Adipocyte (in vitro differentiated cells): ENCODE measurements at regions not wholly inside any gene's neighbourhood (a gene's known extent, or its start where the extent isn't known, plus 50 kb on each side); places are given as distances from the start of the nearest gene placed in this dataset.

Source experiments
- DNase-seq: peaks from one replicate; pipeline ENCODE4 v3.0.0-alpha.2; 2015; ENCODE audit warnings: low read depth
- H3K27me3 ChIP-seq: replicated peaks from 2 replicates; pipeline ENCODE4 v1.7.0; 2013; ENCODE audit warnings: mild to moderate bottlenecking, low read length, moderate library complexity; ENCODE audit not compliant: control insufficient read depth, insufficient read depth
- H3K36me3 ChIP-seq: 2 replicates; pipeline ENCODE4 v1.7.0; 2013; ENCODE audit warnings: low read length, mild to moderate bottlenecking, moderate library complexity; ENCODE audit not compliant: control insufficient read depth, insufficient read depth, severe bottlenecking
- H3K4me1 ChIP-seq: 2 replicates; pipeline ENCODE4 v1.7.0; 2013; ENCODE audit warnings: mild to moderate bottlenecking, low read length, moderate library complexity; ENCODE audit not compliant: control insufficient read depth, insufficient read depth
- H3K4me3 ChIP-seq: 2 replicates; pipeline ENCODE4 v1.7.0; 2013; ENCODE audit warnings: mild to moderate bottlenecking, low read length, moderate library complexity
- H3K9ac ChIP-seq: 2 replicates; pipeline ENCODE4 v1.7.0; 2013; ENCODE audit warnings: mild to moderate bottlenecking, low read length, moderate library complexity
- H3K9me3 ChIP-seq: 2 replicates; pipeline ENCODE4 v1.7.0; 2013; ENCODE audit warnings: mild to moderate bottlenecking, low read length, moderate library complexity; ENCODE audit not compliant: control insufficient read depth

DNA sequence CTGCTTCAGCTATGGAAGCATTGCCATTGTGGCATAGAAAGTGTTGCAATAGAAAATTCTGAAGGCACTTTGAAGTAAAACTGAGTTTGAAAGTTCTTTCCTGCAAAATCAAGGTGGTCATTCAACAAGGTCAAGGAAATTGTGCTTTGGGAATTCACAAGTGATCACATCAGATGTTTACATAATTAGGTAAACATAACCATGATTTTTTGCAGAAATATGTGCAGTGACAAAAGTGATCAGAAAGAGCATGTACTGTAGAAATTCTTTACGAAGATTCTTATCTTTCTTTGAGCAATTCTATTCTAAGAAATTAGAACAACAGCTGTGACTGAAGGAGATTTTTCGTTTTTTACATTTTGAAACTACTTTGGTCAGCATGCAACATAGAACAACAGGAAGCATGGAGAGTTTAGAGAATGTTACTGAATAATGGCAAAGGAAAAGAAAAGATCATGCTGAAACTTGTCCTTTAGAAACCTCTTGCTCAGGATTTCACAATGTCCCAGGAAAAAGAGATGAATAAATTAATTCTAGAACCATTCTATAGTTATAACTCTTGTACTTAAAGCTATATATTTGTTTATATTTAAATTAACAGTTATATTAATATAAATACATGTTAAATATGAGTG is 643.4 kb upstream of the ARPP21 start:
- H3K9ac ChIP-seq, result no peak overlapping the region
- DNase-seq, result peak; percentile 58
- no peaks in the 10 kb centered on the region for H3K9me3 ChIP-seq
- no peaks in the 10 kb centered on the region for H3K4me1 ChIP-seq
- no peaks in the 10 kb centered on the region for H3K36me3 ChIP-seq
- no peak overlapping the region for H3K4me3 ChIP-seq
- H3K27me3 ChIP-seq, result no peaks in the 10 kb centered on the region

DNA sequence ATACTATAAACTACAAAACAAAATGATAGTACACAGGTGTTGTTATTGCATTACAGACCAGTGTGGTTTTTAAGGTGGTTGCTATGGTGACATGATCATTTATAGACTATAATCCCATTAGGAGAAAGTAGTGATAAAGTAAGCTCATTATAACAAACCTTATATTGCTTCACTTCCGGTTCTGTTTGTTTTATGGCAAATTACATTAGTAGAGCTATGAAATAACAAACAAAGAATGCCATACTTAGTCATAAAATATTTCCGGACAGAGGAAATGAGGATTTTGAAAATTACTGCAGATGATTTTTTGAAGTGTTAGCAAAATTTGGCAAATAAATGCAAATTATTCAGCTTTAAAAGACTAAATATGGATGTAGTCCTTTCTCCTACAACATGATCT is 640.4 kb upstream of the ARPP21 start:
- Histone ChIP-seq H3K4me1 (no peaks in the 10 kb centered on the region), H3K9ac (no peak overlapping the region), H3K9me3 (no peaks in the 10 kb centered on the region), H3K36me3 (no peaks in the 10 kb centered on the region), H3K27me3 (no peaks in the 10 kb centered on the region), H3K4me3 (no peak overlapping the region)
- DNase-seq, result peak; percentile 63

DNA sequence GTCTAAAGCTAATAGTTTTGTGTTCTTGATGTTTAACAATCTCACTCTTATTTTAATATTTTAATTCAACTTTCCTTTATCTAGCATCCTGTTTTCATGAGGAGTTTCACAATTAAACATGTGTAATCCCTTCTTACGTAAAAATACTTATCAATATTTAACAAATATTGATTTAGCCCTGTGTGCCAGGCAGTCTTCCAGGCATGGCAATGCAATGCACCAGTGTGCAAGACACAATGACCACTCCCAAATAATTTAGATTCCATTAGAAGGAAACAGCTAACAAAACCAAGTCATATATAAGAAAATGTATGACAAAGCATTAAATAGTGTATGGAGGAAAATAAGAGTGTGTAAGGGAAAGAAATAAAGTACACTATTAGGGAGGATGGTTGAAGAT is 627.1 kb upstream of the ARPP21 start:
- Histone ChIP-seq H3K9me3 (no peaks in the 10 kb centered on the region), H3K27me3 (no peaks in the 10 kb centered on the region), H3K9ac (no peak overlapping the region), H3K36me3 (no peaks in the 10 kb centered on the region), H3K4me3 (no peak overlapping the region), H3K4me1 (no peaks in the 10 kb centered on the region)
- no peak for DNase-seq

DNA sequence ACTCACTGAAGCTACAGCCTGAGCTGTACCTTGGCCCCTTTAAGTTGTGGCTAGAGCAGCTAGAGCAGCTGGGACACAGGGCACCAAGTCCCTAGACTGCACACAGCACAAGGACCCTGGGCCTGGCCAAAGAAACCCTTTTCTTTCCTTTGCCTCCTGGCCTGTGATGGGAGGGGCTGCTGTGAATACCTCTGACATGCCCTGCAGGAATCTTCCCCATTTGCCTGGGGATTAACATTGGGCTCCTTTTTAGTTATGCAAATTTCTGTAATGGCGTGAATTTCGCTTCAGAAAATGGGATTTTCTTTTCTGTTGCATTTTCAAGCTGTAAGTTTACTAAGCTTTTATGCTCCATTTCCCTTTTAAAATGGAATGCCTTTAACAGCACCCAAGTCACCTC is 611.2 kb upstream of the ARPP21 start:
- DNase-seq, result no peak
- H3K4me1 ChIP-seq, result no peaks in the 10 kb centered on the region
- no peaks in the 10 kb centered on the region for H3K36me3 ChIP-seq
- no peak overlapping the region for H3K9ac ChIP-seq
- H3K27me3 ChIP-seq, result no peaks in the 10 kb centered on the region
- H3K9me3 ChIP-seq, result no peaks in the 10 kb centered on the region
- no peak overlapping the region for H3K4me3 ChIP-seq

DNA sequence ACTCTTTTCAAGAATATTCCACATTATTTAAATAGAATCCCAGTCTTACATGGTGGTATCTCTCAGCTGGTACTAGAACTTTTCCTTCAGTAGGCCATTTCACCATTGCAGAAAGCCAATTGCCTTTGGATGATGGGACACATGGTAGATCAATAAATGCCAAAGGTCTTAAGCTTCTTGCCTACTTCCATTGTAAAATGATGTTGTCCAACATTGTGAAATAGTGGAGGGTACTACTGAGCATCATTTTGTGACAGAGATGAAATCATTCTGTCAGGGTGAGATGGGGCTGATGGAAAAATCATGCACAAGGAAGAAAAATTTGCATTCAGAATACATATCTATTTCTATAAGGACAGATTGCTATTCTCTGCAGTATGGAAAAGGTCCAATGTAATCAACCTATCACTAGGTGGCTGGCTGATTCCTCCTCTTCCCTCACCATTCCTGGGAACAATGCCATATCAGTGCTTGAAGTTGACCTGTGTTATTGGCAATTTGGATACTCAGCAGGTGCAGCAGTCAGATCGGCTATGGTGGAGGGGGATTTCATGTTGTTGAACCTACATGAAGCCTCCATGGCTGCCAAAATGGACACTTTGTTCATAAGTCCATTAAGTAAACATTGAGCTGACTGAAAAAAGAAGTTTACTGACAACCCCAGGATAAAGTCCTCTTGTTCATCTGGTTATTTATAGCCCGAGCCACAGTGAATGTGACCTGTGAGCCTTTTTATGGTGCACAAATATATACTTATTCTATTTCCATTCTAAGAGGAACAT is 596.9 kb upstream of the ARPP21 start:
- H3K9me3 ChIP-seq, result no peaks in the 10 kb centered on the region
- H3K36me3 ChIP-seq, result no peaks in the 10 kb centered on the region
- no peak overlapping the region for H3K9ac ChIP-seq
- no peaks in the 10 kb centered on the region for H3K4me1 ChIP-seq
- no peaks in the 10 kb centered on the region for H3K27me3 ChIP-seq
- DNase-seq, result no peak
- no peak overlapping the region for H3K4me3 ChIP-seq

DNA sequence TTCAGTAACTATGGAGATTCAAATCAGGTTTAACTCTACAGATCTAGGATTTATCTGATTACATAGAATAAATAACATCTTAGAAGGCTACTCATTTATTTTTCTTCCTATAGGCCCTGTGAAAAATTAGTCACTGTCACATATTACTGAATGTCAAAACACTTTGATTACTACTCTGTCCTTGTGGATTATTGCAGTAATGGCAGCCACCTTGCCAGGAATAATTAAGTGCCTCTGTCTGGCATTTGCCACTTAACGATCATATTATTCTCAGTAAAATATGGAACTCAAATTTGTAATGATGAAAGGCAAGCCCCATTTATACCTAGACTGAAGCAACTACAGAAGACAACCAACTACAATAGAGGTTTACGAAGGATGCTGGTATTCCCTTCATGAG is 596.3 kb upstream of the ARPP21 start:
- no peak overlapping the region for H3K9ac ChIP-seq
- H3K4me3 ChIP-seq, result no peak overlapping the region
- no peaks in the 10 kb centered on the region for H3K4me1 ChIP-seq
- no peak for DNase-seq
- no peaks in the 10 kb centered on the region for H3K36me3 ChIP-seq
- H3K27me3 ChIP-seq, result no peaks in the 10 kb centered on the region
- H3K9me3 ChIP-seq, result no peaks in the 10 kb centered on the region

DNA sequence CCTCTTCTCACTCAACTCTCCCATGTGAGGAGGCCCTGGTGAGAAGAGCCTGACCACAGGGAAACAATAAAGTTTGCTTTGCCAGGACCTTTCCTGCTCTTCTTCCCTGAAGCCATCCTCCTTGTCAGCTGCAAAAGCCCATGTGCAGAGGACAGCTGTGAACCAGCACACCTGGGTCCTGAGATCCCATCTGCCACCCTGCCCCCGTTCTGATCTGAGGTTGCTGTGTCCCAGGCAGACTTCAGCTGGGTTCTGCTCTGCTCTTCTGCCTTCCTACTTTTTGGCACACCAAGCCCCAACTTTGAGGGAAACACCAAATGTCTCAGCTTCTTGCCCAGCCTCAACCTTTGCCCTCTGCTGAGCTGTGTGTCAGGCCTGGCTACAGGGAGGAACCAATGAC is 595.1 kb upstream of the ARPP21 start:
- H3K36me3 ChIP-seq, result no peaks in the 10 kb centered on the region
- no peaks in the 10 kb centered on the region for H3K9me3 ChIP-seq
- no peak overlapping the region for H3K9ac ChIP-seq
- H3K4me1 ChIP-seq, result no peaks in the 10 kb centered on the region
- no peak overlapping the region for H3K4me3 ChIP-seq
- no peaks in the 10 kb centered on the region for H3K27me3 ChIP-seq
- DNase-seq, result no peak

DNA sequence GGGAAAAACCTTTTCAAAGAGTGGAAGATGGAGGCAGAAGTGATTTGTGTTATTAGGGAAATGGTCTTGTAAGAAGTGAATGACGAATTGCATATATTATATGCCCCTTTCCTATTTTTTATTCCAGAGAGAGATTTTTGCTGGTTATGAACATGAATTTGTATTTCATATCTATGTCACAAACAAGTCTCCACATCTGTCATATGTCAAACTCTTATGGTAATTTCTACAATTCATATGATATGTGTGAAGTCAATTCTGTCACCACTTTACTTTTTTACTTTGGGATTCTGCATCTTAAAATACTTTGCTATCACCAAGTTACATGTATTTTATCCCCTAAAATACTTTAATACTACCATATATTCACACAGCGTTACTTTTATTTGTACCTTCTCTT is 594.2 kb upstream of the ARPP21 start:
- Histone ChIP-seq H3K9me3 (no peaks in the 10 kb centered on the region), H3K9ac (no peak overlapping the region), H3K36me3 (no peaks in the 10 kb centered on the region), H3K27me3 (no peaks in the 10 kb centered on the region), H3K4me3 (no peak overlapping the region), H3K4me1 (no peaks in the 10 kb centered on the region)
- no peak for DNase-seq

DNA sequence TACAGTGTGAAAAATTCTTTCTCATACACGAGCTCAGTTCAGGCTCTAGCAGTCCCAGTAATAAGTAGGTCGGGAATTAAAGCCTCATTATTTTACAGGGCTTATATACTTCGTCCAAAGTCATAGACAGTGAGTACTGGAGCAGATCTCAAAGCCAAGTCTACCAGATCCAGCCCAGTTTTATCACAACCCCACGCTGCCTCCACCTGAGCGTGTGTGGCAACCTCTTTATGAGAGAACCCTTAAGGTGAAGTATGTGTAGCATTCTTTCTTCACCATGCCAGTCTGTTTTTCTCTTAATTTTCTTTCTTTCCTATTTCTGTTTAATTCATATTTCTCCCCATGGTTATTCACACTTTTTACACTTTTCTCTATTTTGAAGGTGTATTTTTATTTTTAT is 574.6 kb upstream of the ARPP21 start:
- no peaks in the 10 kb centered on the region for H3K4me1 ChIP-seq
- no peaks in the 10 kb centered on the region for H3K9me3 ChIP-seq
- H3K36me3 ChIP-seq, result no peaks in the 10 kb centered on the region
- no peak overlapping the region for H3K9ac ChIP-seq
- H3K27me3 ChIP-seq, result no peaks in the 10 kb centered on the region
- no peak overlapping the region for H3K4me3 ChIP-seq
- no peak for DNase-seq

DNA sequence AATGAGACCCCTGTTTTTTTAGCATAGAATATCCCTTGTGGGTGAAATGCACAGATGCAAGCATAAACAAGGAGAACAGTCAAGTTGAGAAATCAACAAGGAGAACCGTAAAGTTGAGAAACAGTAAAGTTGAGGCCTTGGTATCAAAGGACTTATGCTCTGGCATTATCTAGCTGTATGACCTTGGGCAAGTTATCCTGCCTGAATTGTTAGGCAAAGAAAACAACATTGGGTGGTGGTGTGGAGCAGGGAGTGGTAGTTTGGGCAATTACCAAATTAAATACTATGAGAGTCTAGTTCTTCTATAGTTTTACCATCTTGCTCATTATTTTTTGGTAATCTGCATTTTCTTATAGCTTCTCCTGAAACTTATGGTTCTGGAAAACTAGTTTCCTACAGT is 573.4 kb upstream of the ARPP21 start:
- Histone ChIP-seq H3K4me1 (no peaks in the 10 kb centered on the region), H3K9ac (no peak overlapping the region), H3K4me3 (no peak overlapping the region), H3K9me3 (no peaks in the 10 kb centered on the region), H3K27me3 (no peaks in the 10 kb centered on the region), H3K36me3 (no peaks in the 10 kb centered on the region)
- DNase-seq, result no peak

DNA sequence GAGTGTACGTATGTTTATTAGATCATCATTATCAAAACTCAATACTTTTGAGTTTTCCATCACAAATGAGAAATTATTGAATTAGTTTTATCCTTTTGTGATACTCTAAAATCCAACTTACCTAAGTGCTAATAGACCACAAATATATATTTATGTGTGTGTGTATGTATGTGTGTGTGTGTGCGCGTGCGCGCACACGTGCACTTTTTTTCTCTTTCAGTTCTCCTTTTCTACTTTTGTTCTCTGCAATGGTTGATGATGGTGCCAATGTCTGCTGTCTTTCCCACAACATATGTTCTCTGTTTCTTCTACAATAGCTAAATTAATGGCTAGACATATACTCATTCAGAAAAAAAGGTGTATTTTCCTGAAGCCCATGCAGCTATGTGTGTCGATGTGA is 571.6 kb upstream of the ARPP21 start:
- no peak overlapping the region for H3K9ac ChIP-seq
- no peak for DNase-seq
- H3K36me3 ChIP-seq, result no peaks in the 10 kb centered on the region
- no peaks in the 10 kb centered on the region for H3K27me3 ChIP-seq
- H3K9me3 ChIP-seq, result no peaks in the 10 kb centered on the region
- H3K4me1 ChIP-seq, result no peaks in the 10 kb centered on the region
- H3K4me3 ChIP-seq, result no peak overlapping the region

DNA sequence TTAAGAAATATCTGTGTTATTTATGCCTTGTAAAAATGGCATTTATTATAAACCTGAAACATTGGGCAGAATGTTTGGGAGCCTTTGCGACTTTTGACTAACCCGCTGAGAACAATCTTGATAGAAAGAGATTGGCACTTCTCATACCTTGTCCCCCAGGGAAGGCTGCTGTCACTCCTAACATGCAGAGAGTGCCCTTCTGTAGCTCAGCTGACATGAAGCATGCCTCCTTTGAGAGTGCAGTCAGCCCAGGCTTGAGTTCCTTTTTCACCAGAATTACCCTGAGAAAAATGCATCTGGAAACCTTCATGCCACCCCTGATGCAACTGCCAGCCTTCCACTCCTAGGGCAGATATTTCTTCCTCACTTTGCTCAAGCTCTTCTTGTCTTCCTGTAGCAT is 569.2 kb upstream of the ARPP21 start:
- H3K9me3 ChIP-seq, result no peaks in the 10 kb centered on the region
- no peaks in the 10 kb centered on the region for H3K36me3 ChIP-seq
- H3K9ac ChIP-seq, result no peak overlapping the region
- no peaks in the 10 kb centered on the region for H3K27me3 ChIP-seq
- no peak for DNase-seq
- no peak overlapping the region for H3K4me3 ChIP-seq
- no peaks in the 10 kb centered on the region for H3K4me1 ChIP-seq
